Stimulated activated CD4-positive, alpha-beta T cell treated with anti-CD3 and anti-CD28 coated beads, Interleukin-4, amount 100 ng/mL, for 24 hours (primary cell): ENCODE measurements at regions not wholly inside any gene's neighbourhood (a gene's known extent, or its start where the extent isn't known, plus 50 kb on each side); places are given as distances from the start of the nearest gene placed in this dataset.
A peak's percentile ranks its signal among the peaks of the same experiment; 100 is the strongest.

ENCODE experiments used
- DNase-seq: peaks from one replicate; pipeline ENCODE4 v3.0.0-alpha.2; 2020

DNA sequence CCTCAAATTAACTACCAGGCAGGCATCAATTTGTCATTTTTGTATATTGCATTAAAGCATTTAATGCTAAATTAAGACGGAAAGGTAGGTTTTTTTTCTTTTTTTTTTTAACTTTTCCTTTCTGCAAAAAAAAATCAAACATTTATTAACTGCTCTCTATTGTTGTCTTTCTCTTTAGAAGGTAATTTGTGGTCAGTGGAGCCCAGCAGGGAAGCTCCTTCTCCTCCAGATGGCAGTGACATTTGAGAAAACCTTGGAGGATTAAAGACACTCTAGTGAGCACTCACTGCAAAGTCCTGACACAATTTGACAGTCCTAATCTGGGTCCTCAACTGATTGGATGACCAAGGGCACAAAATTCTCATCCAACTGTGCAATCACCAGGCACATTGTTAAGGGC, 102.4 kb downstream of the SLIT2 start:
- DNase-seq = no peak

DNA sequence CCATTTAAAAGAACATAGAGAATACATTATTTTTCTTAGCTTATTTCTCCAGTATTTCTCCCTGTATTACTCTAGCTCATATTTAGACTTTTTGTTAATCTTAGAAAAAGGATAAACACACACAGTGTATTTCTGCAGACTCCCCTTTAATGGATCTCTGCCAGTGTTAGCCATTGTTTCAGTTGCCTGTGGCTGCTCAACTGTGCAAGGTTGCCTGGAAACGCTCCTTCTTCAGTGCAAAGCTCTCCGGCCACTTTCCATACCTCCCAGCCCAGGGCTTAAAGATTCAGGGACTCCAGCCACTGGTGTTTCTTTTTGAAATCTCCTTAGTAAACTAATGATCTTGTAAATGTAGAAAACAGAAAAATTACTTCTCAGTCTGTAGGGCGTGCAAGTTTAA, 104.9 kb downstream of the SLIT2 start:
- no peak for DNase-seq

DNA sequence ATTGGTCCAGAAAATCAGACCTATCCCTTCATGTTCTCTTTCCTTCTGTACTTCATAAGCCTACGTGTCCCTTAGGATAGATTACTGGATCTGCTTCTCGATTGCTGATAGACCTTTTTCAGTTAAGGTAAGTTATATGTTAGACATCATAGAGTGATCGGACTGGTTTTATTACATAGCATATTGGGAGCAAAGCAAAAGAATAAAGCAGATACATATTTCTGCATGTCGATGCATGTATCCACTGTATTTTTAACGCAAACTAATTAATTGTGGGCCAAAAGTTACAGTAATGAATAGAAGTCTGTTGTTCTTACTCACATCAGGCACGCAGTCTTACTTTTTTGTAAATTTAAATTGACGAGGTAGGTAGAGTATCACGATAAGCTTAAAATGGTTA, 106.4 kb downstream of the SLIT2 start:
- no peak for DNase-seq

GRCh38 chr4:20359692-20360091, 108.0 kb downstream of the SLIT2 start:
- no peak for DNase-seq

DNA sequence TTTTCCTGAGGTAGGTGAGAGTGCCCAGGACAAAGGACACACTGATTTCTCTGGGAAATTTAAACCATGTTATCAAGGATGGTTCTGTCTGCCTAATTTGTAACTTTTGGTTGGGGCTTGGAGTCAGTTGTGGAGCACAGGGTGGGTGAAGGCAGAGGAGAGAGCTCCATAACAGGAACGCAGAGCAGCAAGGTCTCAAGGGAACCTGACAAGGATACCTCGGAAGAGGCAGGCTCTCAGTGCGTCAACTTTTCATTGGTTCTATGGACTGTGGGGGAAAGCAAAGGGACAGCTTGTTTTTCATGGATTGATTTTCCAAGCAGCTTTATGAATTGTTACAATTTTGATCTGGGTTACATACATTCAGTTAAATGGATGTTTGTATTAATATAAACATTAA, 110.4 kb downstream of the SLIT2 start:
- DNase-seq = no peak

- no peak for DNase-seq
Measured at GRCh38 chr4:20364969-20365368, 113.3 kb downstream of the SLIT2 start.

GRCh38 chr4:20367446-20367845, 115.7 kb downstream of the SLIT2 start:
- no peak for DNase-seq

DNA sequence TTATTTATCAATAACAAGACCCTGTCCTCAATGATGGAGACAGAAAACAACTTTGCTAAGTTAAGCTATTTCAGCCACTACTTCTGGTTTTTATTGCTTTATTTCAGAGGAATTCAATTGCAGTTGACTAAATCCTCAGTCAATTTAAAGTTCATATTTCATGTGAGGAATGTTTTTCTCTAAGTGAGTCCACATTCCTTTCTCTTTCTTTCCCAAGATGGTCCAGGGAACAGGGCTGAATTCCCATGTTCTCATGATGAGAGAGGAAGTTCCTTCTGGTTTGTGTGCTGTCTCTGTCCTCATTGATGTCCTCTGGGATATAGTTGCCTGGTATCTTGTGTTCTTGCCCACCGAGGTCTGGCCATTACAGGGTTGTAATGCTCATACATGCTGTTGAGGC, 117.2 kb downstream of the SLIT2 start:
- DNase-seq = no peak

DNA sequence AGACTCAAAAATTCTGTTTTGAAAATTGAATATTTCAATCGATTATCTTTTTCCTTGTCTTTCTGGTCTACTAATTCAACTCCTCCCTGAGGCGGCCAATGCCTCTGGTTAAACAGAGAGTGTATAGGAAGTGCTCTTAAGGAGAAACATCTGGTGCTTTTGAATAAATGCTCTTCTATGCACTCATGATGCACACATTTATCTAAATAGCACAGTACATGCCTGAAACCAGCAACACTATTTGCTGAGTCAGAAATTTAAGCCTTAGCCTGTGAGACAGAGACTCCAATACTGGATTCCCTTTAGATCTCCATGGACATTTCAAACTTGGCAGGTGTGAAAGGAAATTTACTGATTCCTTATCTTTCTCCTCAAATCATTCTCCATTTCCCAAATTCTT, 118.6 kb downstream of the SLIT2 start:
- no peak for DNase-seq

DNA sequence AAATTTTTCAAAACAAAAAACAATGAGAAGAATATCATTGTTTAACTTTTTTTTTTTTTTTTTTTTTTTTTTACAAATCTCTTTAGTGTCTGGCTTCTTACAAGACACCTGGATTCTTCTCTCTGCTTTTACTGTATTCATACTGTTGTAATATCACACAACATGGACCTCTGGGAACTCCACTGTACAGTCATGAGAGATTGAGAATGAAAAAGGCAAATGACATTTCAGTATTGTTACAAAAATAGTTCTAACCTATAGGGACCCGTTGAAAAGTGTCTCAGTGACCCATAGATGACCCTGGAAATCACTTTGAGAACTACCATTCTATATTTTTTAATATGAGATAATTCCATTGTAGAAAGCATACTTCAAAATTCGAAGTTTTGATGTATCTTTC, 124.4 kb downstream of the SLIT2 start:
- DNase-seq = no peak

GRCh38 chr4:20378181-20378580, 126.5 kb downstream of the SLIT2 start:
- no peak for DNase-seq

GRCh38 chr4:20381005-20381404, 129.3 kb downstream of the SLIT2 start:
- no peak for DNase-seq

- no peak for DNase-seq
Measured at GRCh38 chr4:20383283-20383682, 131.6 kb downstream of the SLIT2 start.

DNA sequence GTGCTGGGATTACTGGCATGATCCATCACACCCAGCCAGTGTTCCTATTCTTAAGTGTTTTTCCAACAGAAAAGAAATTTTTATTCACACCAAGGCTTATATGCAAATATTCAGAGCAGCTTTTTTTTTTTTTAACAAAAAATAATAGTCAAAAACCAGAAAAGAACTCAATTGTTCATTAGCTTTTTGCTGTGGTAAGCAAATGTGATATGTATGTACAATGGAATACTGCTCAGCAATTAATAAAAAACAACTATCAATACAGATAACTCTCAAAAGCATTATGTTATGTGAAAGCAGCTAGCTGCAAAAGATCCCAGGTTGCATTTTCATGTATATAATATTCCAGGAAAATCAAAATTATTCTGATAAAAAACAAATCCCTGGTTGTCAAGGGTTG, 132.3 kb downstream of the SLIT2 start:
- no peak for DNase-seq

- DNase-seq = no peak
Measured at GRCh38 chr4:20384456-20384855, 132.8 kb downstream of the SLIT2 start.

GRCh38 chr4:20386001-20386740, 134.5 kb downstream of the SLIT2 start:
- DNase-seq = no peak

DNA sequence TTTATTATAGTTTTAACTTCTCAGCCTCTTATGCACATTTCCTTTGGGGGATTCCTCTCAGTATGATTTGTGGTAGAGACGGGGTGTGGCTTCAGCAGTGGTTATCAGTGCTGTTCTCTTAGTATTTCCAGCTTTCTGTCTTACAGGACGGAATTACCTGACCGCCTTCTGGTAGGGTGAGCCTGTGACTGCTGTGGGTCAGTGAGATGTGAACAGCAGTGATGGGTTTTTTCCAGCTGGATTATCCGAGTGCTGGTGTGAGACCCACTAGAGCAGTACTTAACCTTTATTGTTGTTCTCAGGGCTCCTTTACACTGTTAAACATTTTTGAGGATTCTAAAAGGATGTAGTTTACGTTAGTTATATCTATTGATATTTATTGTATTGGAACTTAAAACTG, 135.2 kb downstream of the SLIT2 start:
- DNase-seq = no peak

GRCh38 chr4:20391198-20391597, 139.5 kb downstream of the SLIT2 start:
- no peak for DNase-seq

- no peak for DNase-seq
Measured at GRCh38 chr4:20391912-20392311, 140.2 kb downstream of the SLIT2 start.

- no peak for DNase-seq
Measured at GRCh38 chr4:20393486-20394100, 141.9 kb downstream of the SLIT2 start.

GRCh38 chr4:20394512-20394911, 142.8 kb downstream of the SLIT2 start:
- DNase-seq = no peak

- DNase-seq = peak; percentile 9
Measured at GRCh38 chr4:20395160-20395773, 143.6 kb downstream of the SLIT2 start.

DNA sequence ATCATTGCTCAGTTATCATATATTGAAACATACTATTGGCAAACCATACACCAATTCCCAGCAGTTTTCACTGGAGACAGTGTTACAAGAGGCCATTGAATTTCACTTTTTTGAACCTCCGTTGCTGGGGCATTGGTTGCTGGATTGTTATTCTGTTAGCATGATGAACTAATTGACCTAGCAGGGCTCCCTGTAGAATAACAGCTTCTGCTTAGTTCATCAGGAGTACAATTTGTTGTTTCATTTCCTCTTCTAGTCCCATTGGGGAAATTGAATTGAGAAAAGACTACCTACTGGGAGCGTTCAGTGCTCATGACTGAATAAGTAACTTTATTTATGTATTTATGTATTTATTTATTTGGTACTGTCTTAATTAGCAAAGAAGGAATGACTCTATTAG, 151.6 kb downstream of the SLIT2 start:
- DNase-seq = no peak

- DNase-seq = no peak
Measured at GRCh38 chr4:20403846-20404245, 152.1 kb downstream of the SLIT2 start.

DNA sequence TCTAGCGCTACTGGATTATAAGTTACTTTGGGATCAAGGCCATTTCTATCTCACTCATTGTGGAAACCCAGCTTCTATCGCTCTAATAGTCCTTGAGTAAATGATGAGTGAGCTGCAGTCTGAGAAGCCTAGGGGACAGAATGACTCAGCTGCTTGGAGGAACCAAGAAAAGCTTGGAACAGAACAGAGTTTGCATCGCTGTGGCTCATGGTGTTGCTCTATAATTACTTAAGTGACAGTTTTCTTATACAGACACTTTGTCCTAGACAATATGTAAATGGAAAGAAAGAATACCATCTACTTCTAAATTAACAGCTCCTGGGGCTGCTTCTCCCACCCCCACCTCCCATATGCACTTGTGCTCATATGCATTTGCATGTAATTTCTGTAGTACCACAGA, 156.9 kb downstream of the SLIT2 start:
- no peak for DNase-seq
